A673 (cell line): ENCODE measurements at regions not wholly inside any gene's neighbourhood (a gene's known extent, or its start where the extent isn't known, plus 50 kb on each side); places are given as distances from the start of the nearest gene placed in this dataset.

Experiments
- BruUV-seq: library from RNA; stranded (reverse); fragments of 400-500 nt; replicated peaks from 2 replicates; lab custom pipeline; 2021; lab: Mats Ljungman, UMichigan
- CTCF ChIA-PET: fragments of 300-600 bp; sonication (Branson Sonifier 250); formaldehyde crosslinking; loops from one replicate; lab custom pipeline; 2022; ENCODE audit warnings: antibody characterized with exemption; lab: Charles Lee
- POLR2A ChIA-PET: fragments of 300-600 bp; sonication (Branson Sonifier 250); formaldehyde crosslinking; loops from one replicate; lab custom pipeline; 2022; ENCODE audit warnings: antibody characterized with exemption; ENCODE audit not compliant: low non-redundant PET; lab: Charles Lee
- DNase-seq: peaks from one replicate; pipeline ENCODE4 v3.0.0-alpha.2; 2015; ENCODE audit warnings: low spot score
- H3K27ac ChIP-seq: fragments of 200-600 bp; sonication (generic); 2 replicates; pipeline ENCODE4 v1.5.1; 2016; ENCODE audit warnings: mixed run types, low read depth, mild to moderate bottlenecking, mixed read lengths, antibody characterized with exemption, low read length; ENCODE audit not compliant: poor library complexity, severe bottlenecking
- H3K27me3 ChIP-seq: fragments of 200-600 bp; sonication (generic); replicated peaks from 2 replicates; pipeline ENCODE4 v1.6.1; 2017; ENCODE audit warnings: mixed run types, low read depth, mild to moderate bottlenecking, mixed read lengths, antibody characterized with exemption, low read length; ENCODE audit not compliant: insufficient read depth, poor library complexity
- H3K36me3 ChIP-seq: fragments of 200-600 bp; sonication (generic); 2 replicates; pipeline ENCODE4 v1.6.1; 2016; ENCODE audit warnings: mixed run types, mild to moderate bottlenecking, mixed read lengths, antibody characterized with exemption, low read length; ENCODE audit not compliant: insufficient read depth, poor library complexity, severe bottlenecking
- H3K4me1 ChIP-seq: fragments of 200-600 bp; sonication (generic); 2 replicates; pipeline ENCODE4 v1.6.1; 2017; ENCODE audit warnings: mixed run types, mild to moderate bottlenecking, mixed read lengths, antibody characterized with exemption, low read length; ENCODE audit not compliant: insufficient read depth, poor library complexity, severe bottlenecking
- H3K4me3 ChIP-seq: fragments of 200-600 bp; sonication (generic); 2 replicates; pipeline ENCODE4 v1.5.1; 2016; ENCODE audit warnings: low read depth, mixed run types, mild to moderate bottlenecking, mixed read lengths, low read length; ENCODE audit not compliant: poor library complexity, severe bottlenecking
- H3K9me3 ChIP-seq: fragments of 200-600 bp; sonication (generic); 2 replicates; pipeline ENCODE4 v1.6.1; 2016; ENCODE audit warnings: mixed run types, low read depth, mild to moderate bottlenecking, mixed read lengths, antibody characterized with exemption, low read length; ENCODE audit not compliant: poor library complexity, severe bottlenecking
- CTCF ChIP-seq: fragments of 300-800, 200-600 bp; sonication (generic); conservative IDR thresholded peaks from 2 replicates; pipeline ENCODE4 v1.5.1; 2017; ENCODE audit warnings: low read depth, mild to moderate bottlenecking, antibody characterized with exemption, low read length, moderate library complexity, mixed read lengths
- EZH2 ChIP-seq: fragments of 200-600 bp; sonication (generic); IDR thresholded peaks from 2 replicates; pipeline ENCODE4 v1.6.1; 2017; ENCODE audit warnings: borderline replicate concordance, low read depth, mild to moderate bottlenecking, mixed read lengths, antibody characterized with exemption, low read length; ENCODE audit not compliant: poor library complexity, severe bottlenecking
- intact Hi-C: fragments of 100-400 bp; cut with micrococcal nuclease; formaldehyde crosslinking; loops from one replicate; pipeline ENCODE4 v1.10.0; 2022; ENCODE audit not compliant: unreplicated experiment

GRCh38 chr10:128839134-128839533 lies 627.9 kb upstream of the MGMT start:
- intact Hi-C loops, result no loop called here
- peaks cover 6% of the 10 kb centered on the region for H3K4me1 ChIP-seq
- CTCF ChIA-PET, result no interaction called here
- no peak for DNase-seq
- no peak overlapping the region for H3K27ac ChIP-seq
- H3K9me3 ChIP-seq, result no peaks in the 10 kb centered on the region
- H3K36me3 ChIP-seq, result no peaks in the 10 kb centered on the region
- BruUV-seq, result no TSS peak
- no peak overlapping the region for H3K4me3 ChIP-seq
- POLR2A ChIA-PET, result no interaction called here
- TF ChIP-seq EZH2, result no peak
- TF ChIP-seq CTCF, result no peak
- H3K27me3 ChIP-seq, result no peaks in the 10 kb centered on the region

- ChIA-PET POLR2A (no interaction called here), CTCF (no interaction called here)
- TF ChIP-seq EZH2 (no peak), CTCF (no peak)
- Histone ChIP-seq H3K36me3 (no peaks in the 10 kb centered on the region), H3K4me3 (no peak overlapping the region), H3K9me3 (no peaks in the 10 kb centered on the region), H3K27me3 (no peaks in the 10 kb centered on the region), H3K4me1 (peaks cover 6% of the 10 kb centered on the region), H3K27ac (no peak overlapping the region)
- intact Hi-C loops, result loop anchor here (10.0 kb wide), 2 partner anchors 295 to 575 kb away; no protein-coding TSS in a partner anchor
- no peak for DNase-seq
- no TSS peak for BruUV-seq
Measured at GRCh38 chr10:128839701-128840100, 627.3 kb upstream of the MGMT start.

- CTCF ChIA-PET, result no interaction called here
Measured at GRCh38 chr10:128843972-128844371, 623.1 kb upstream of the MGMT start.

More at GRCh38 chr10:128843972-128844371, 623.1 kb upstream of the MGMT start:
- no TSS peak for BruUV-seq
- peak; percentile 58 for DNase-seq
- intact Hi-C loops, result loop anchor here (10.0 kb wide), 2 partner anchors 299 to 579 kb away; no protein-coding TSS in a partner anchor
- H3K27me3 ChIP-seq, result no peaks in the 10 kb centered on the region
- H3K4me1 ChIP-seq, result peaks cover 6% of the 10 kb centered on the region
- POLR2A ChIA-PET, result no interaction called here
- H3K27ac ChIP-seq, result no peak overlapping the region
- no peaks in the 10 kb centered on the region for H3K9me3 ChIP-seq
- no peak overlapping the region for H3K4me3 ChIP-seq
- peak; percentile 61 for TF ChIP-seq CTCF
- TF ChIP-seq EZH2, result no peak
- H3K36me3 ChIP-seq, result no peaks in the 10 kb centered on the region
